ENCODE measurements at regions not wholly inside any gene's neighbourhood (a gene's known extent, or its start where the extent isn't known, plus 50 kb on each side); places are given as distances from the start of the nearest gene placed in this dataset.

GRCh38 chr2:8457699-8458502 lies 224.0 kb upstream of the ID2 start:
- no peak for DNase-seq (ENCODE audit: low read depth, low spot score)

GRCh38 chr2:8458503-8459459 lies 223.1 kb upstream of the ID2 start:
- DNase-seq (ENCODE audit: low read depth, low spot score), result no peak

- DNase-seq (ENCODE audit: low read depth, low spot score), result no peak
Observed at GRCh38 chr2:8459474-8459873, 222.4 kb upstream of the ID2 start.

- no peak for DNase-seq (ENCODE audit: low read depth, low spot score)
Observed at GRCh38 chr2:8461341-8461740, 220.5 kb upstream of the ID2 start.

GRCh38 chr2:8462280-8462679 lies 219.6 kb upstream of the ID2 start:
- no peak for DNase-seq (ENCODE audit: low read depth, low spot score)

- no peak for DNase-seq (ENCODE audit: low read depth, low spot score)
Observed at GRCh38 chr2:8462899-8463648, 218.8 kb upstream of the ID2 start.

- no peak for DNase-seq (ENCODE audit: low read depth, low spot score)
Observed at GRCh38 chr2:8465560-8465959, 216.3 kb upstream of the ID2 start.

GRCh38 chr2:8469709-8470493 lies 212.0 kb upstream of the ID2 start:
- DNase-seq (ENCODE audit: low read depth, low spot score), result no peak

- DNase-seq (ENCODE audit: low read depth, low spot score), result no peak
Observed at GRCh38 chr2:8472545-8473323, 209.1 kb upstream of the ID2 start.

GRCh38 chr2:8475349-8476031 lies 206.4 kb upstream of the ID2 start:
- DNase-seq (ENCODE audit: low read depth, low spot score), result no peak

GRCh38 chr2:8477552-8478470 lies 204.0 kb upstream of the ID2 start:
- no peak for DNase-seq (ENCODE audit: low read depth, low spot score)

GRCh38 chr2:8478471-8478793 lies 203.4 kb upstream of the ID2 start:
- DNase-seq (ENCODE audit: low read depth, low spot score), result no peak

- DNase-seq (ENCODE audit: low read depth, low spot score), result no peak
Observed at GRCh38 chr2:8479298-8479697, 202.6 kb upstream of the ID2 start.

- DNase-seq (ENCODE audit: low read depth, low spot score), result no peak
Observed at GRCh38 chr2:8480915-8481314, 200.9 kb upstream of the ID2 start.

- DNase-seq (ENCODE audit: low read depth, low spot score), result no peak
Observed at GRCh38 chr2:8481463-8482009, 200.3 kb upstream of the ID2 start.

GRCh38 chr2:8482432-8482831 lies 199.4 kb upstream of the ID2 start:
- no peak for DNase-seq (ENCODE audit: low read depth, low spot score)

- DNase-seq (ENCODE audit: low read depth, low spot score), result no peak
Observed at GRCh38 chr2:8484502-8485283, 197.2 kb upstream of the ID2 start.

GRCh38 chr2:8485736-8486135 lies 196.1 kb upstream of the ID2 start:
- no peak for DNase-seq (ENCODE audit: low read depth, low spot score)

Data from iPS DF 19.7 (cell line).